HG02938 (cell line): ENCODE measurements at regions not wholly inside any gene's neighbourhood (a gene's known extent, or its start where the extent isn't known, plus 50 kb on each side); places are given as distances from the start of the nearest gene placed in this dataset.

Source experiments
- ATAC-seq: cut with Tn5 transposase; IDR thresholded peaks from one replicate; pipeline ENCODE4 v1.9.1; 2021; ENCODE audit warnings: mild to moderate bottlenecking, moderate library complexity; ENCODE audit not compliant: unreplicated experiment

GRCh38 chr14:43232261-43232660 lies 1274.8 kb downstream of the FSCB start:
- no peak for ATAC-seq

- ATAC-seq: no peak
Measured at GRCh38 chr14:43215524-43215923, 1291.6 kb downstream of the FSCB start.

DNA sequence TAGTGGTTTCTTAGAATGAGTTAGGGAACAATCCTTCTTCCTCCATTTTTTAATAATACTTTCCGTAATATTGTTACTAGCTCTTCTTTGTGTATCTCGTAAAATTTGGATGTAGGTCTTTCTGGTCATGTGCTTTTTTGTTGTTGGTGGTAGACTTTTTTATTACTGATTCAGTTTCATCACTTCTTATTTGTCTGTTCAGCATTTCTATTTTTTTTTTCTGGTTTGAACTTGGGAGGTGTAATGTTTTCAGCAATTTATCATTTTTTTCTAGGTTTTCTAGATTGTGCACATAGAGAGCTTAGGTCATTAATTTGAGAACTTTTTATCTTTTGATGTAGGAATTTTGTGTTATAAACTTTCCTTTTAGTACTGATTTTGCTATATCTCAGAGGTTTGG lies 1299.9 kb downstream of the FSCB start:
- ATAC-seq: no peak

- ATAC-seq: no peak
Measured at GRCh38 chr14:43204816-43205215, 1302.3 kb downstream of the FSCB start.

- ATAC-seq: no peak
Measured at GRCh38 chr14:43200519-43200918, 1306.6 kb downstream of the FSCB start.

- ATAC-seq: no peak
Measured at GRCh38 chr14:43198465-43198864, 1308.6 kb downstream of the FSCB start.

DNA sequence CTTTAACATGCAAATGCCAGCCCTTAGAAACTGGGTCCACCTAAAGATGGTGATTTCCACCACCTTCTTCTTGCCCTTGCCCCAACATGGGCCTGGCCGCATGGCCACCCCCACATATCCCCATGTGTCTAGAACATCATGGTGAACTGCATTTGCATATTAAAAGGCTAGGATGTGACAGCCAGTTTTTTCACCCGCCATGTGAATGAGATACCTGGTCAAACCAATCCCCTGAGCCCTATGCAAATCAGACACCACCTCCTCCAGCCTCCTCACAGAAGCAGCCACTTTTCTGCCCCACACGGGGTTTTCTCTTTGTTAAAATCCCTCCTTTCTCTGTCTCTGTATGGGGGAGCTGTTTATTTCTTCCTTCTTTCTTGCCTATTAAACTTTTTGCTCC lies 1322.5 kb downstream of the FSCB start:
- ATAC-seq: no peak

GRCh38 chr14:43183916-43184315 lies 1323.2 kb downstream of the FSCB start:
- ATAC-seq: no peak

DNA sequence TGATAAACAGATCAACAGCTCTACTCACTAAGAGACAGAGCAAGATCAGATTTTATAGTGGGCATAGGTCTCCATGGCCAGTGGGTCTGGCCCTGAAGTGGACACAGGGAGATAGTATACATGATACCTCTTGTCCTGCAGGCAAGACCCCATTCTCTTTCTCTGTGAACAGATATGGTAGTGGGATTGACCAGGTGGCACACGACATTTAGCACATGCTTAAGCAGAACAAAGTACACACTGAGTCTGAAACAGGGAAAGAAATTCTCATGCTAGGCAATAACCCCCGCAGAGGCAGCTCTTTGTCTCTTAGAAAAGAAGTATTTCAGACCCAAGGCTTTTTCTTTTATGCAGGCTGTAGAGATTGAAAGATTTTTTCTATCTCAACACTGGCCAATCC lies 1331.2 kb downstream of the FSCB start:
- ATAC-seq: no peak

DNA sequence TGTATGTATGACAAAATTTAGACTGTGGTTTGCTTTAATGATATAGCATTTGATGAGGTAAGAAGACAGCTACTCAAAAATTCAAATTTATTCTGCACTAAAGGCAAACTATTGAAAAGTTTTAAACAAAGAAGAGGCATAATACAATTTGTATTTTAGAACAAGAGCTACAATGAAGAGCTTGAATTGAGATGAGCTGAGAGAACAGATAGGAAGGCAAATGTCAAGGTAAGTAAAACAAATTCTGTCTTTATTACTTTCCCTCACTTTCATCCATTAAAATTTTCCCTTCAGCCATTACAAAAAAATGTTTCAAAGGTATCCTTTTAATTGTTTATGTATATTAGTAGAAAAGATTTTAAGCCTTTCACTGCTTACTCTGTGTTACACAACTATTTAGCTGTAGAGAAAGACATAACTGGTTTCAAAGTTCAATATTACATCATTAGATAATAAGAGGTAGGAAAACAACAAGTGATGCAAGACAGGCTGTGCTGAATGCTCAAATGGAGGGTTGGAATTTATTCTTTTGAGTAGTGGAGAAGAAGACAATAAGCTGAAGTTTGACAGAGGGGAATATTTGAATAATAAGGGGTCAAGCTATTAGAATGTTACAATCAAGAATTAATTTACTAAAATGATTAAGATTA lies 1334.1 kb downstream of the FSCB start:
- no peak for ATAC-seq

GRCh38 chr14:43169722-43170121 lies 1337.4 kb downstream of the FSCB start:
- no peak for ATAC-seq

DNA sequence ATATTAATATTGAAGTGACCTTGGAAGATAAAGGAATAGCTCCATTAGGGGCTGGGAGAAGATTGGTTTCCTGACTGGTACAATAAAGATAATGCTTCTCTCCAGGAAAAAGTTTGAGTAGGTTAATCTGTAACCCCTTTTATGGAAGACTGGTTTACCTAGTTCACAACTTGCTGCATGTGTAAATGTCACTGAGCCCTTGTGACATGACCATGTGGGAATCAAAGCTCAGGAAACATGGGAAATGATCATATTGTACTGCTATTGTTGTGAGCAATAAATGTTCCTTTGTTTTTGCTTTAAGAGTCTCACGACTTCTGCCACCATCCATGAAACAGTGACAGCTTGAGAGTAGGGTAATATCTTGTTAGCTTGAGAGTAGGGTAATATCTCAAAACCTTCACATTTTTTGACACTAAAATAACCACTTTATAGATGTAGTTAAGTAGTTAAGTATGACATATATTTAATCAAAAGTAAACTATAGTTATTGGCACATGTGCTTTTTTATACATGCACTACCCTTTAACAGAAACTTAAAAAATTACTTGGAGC lies 1338.6 kb downstream of the FSCB start:
- ATAC-seq: no peak

GRCh38 chr14:43166163-43166562 lies 1340.9 kb downstream of the FSCB start:
- ATAC-seq: no peak

- no peak for ATAC-seq
Measured at GRCh38 chr14:43165651-43166050, 1341.4 kb downstream of the FSCB start.

GRCh38 chr14:43161477-43161876 lies 1345.6 kb downstream of the FSCB start:
- ATAC-seq: no peak

- ATAC-seq: no peak
Measured at GRCh38 chr14:43157661-43158060, 1349.4 kb downstream of the FSCB start.

- no peak for ATAC-seq
Measured at GRCh38 chr14:43155924-43156323, 1351.2 kb downstream of the FSCB start.

DNA sequence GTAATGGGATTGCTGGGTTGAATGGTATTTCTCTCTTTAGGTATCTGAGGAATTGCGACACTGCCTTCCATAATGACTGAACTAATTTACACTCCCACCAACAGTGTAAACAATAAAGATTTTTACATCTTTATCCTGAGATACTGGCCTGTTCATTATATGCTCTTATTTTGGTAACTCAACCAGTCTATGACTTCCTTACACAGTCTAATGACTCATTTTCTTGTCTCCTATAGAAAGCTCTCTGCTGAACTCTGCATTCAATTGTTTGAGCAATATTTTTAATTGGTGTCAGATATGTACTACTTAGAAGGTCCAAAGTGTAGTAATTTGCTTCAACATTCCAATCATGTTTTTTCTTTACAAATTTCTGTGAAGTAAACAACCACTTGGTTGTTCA lies 1351.8 kb downstream of the FSCB start:
- ATAC-seq: no peak

GRCh38 chr14:43147485-43147884 lies 1359.6 kb downstream of the FSCB start:
- ATAC-seq: no peak

DNA sequence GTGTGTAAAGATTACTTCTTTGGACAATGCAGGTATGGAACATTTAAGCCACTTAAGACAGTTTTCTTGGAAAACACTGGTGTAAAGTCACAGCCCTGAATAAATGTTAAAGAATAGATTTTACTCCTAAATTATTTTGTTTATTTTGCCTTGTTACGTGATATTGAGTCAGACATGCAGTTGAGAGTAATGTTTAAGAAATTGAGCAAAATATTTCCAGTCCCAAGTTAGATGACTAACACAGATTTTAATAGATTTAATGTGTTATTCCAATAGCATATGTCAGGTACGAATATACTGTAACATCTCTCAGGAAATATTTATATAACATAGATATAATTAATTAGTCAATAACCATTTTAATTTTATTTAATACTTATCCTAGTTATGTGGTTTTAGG lies 1361.7 kb downstream of the FSCB start:
- no peak for ATAC-seq

DNA sequence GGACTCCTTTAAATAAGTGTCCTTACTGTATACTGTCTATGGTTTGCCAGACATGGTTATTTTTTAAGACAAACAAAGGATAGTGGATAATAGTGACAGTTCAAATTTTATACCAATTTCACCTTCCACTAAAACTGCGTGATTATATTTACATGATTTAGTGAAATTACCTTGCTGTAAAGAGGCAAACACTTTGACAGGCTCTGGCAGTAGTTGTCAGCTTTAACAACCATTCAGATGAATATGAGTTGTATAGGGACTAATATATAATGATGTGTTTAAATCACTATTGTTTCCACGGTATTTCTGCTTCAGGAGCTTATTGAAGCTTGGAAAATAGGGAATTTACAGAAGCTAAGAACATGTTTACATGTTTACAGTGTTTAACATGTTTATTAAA lies 1364.0 kb downstream of the FSCB start:
- no peak for ATAC-seq

DNA sequence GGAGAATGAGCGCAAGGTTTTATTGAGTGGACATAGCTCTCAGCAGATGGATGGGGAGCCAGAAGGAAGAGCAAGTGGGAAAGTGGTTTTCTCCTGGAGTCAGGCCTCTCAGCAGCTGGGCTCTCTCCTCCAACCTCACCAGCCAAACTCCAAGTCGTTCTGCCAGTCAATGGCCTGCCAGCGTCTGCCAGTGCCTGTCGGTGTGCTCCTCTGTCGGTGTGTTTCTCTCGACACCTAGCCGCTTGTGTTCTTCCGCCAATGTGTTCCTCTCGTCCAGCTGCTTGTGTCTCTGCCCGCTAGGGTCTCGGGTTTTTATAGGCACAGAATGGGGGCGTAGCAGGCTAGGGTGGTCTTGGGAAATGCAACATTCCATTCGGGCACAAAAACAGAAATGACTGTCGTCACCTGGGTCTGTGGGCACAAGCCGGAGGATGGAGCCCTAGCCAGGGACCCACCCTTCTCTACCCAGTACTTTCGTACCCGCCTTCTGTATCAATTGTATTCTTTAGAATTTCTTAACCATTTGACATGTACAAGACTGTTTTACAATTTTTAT lies 1365.4 kb downstream of the FSCB start:
- ATAC-seq: no peak

DNA sequence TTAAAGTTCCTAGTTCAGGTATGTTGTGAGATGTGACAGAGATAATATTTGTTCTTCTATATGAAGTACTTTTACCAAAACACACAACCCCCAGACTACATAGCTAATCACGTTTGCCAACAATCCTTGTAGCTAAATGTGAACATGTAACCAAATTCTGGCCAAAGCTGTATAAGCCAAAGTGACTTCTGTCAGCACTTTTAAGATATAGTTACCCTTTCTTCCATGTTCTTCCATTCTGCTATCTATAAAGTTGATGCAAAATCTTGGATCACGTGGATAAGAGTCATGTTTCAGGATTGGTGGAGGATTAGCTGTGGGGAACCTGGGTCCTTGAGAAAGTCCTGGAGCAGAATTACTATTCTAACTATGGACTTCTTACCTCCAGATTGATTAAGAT lies 1366.6 kb downstream of the FSCB start:
- ATAC-seq: no peak
